B cell (primary cell): ENCODE measurements at regions not wholly inside any gene's neighbourhood (a gene's known extent, or its start where the extent isn't known, plus 50 kb on each side); places are given as distances from the start of the nearest gene placed in this dataset.
"Not testable (repeated sequence)": the region's sequence is repeated elsewhere in the genome, so short reads cannot be mapped to it uniquely, and the experiment has no call there.

Source experiments
- ATAC-seq: fragments of 200-7000 bp; cut with Tn5 transposase; one replicate; pipeline ENCODE4 v1.10.0; 2021; ENCODE audit warnings: low read depth, mild to moderate bottlenecking, moderate number of reproducible peaks, moderate library complexity
- CTCF ChIA-PET: fragments of 350-600 bp; sonication (Branson Sonifier 250); formaldehyde crosslinking; loops from one replicate; lab custom pipeline; 2021; ENCODE audit warnings: antibody characterized with exemption, inconsistent platforms; lab: Charles Lee
- POLR2A ChIA-PET: fragments of 350-600 bp; sonication (Branson Sonifier 250); formaldehyde crosslinking; loops from one replicate; lab custom pipeline; 2021; ENCODE audit warnings: antibody characterized with exemption; lab: Charles Lee
- DNase-seq: peaks from one replicate; pipeline ENCODE4 v3.0.0; 2013
- H2AFZ ChIP-seq: 2 replicates; pipeline ENCODE4 v1.6.1; 2012; ENCODE audit warnings: mild to moderate bottlenecking, low read depth, low read length; ENCODE audit not compliant: insufficient read depth, poor library complexity, severe bottlenecking
- H3K27ac ChIP-seq, 2 donors: 1 replicate in 1 of 2; 2 replicates in 1 of 2; pipeline ENCODE4 v1.5.1; 2012 to 2013; ENCODE audit warnings: low read length in 2 of 2, mild to moderate bottlenecking in 2 of 2, moderate library complexity in 1 of 2
- H3K27me3 ChIP-seq, 4 experiments: fragments of 200-600 bp in 1 of 4; sonication (generic) in 1 of 4; replicated peaks in 1 of 4; 1 replicate in 2 of 4; 2 replicates in 2 of 4; pipeline versions ENCODE4 v1.6.1 to v1.7.0; 2013 to 2016; ENCODE audit warnings: low read length in 3 of 4, mild to moderate bottlenecking in 2 of 4, mixed read lengths in 1 of 4, moderate library complexity in 1 of 4; ENCODE audit not compliant: insufficient read depth in 4 of 4, control insufficient read depth in 3 of 4; ENCODE audit errors: control extremely low read depth in 1 of 4
- H3K36me3 ChIP-seq, 2 experiments: replicated peaks in 1 of 2; 1 replicate in 1 of 2; 2 replicates in 1 of 2; pipeline versions ENCODE4 v1.6.1 to v1.7.1; 2013; ENCODE audit warnings: low read length in 1 of 2; ENCODE audit not compliant: insufficient read depth in 2 of 2, control insufficient read depth in 1 of 2; ENCODE audit errors: control extremely low read depth in 1 of 2, extremely low read depth in 1 of 2
- H3K4me1 ChIP-seq, 2 donors: fragments of 200-600 bp in 1 of 2; sonication (generic) in 1 of 2; 1 replicate in 1 of 2; 2 replicates in 1 of 2; pipeline versions ENCODE4 v1.5.1 to v1.6.1; 2013 to 2017; ENCODE audit warnings: low read length in 2 of 2; ENCODE audit not compliant: control insufficient read depth in 2 of 2, insufficient read depth in 2 of 2
- H3K4me2 ChIP-seq: replicated peaks from 2 replicates; pipeline ENCODE3; 2012; ENCODE audit warnings: mild to moderate bottlenecking, low read depth, low read length; ENCODE audit not compliant: poor library complexity, severe bottlenecking
- H3K4me3 ChIP-seq, 5 experiments: fragments of 200-600 bp in 1 of 5; sonication (generic) in 1 of 5; 1 replicate in 3 of 5; 2 replicates in 2 of 5; pipeline versions ENCODE4 v1.5.1 to v1.7.0; 2011 to 2016; ENCODE audit warnings: low read length in 4 of 5, mild to moderate bottlenecking in 4 of 5, low read depth in 2 of 5, control low read depth in 1 of 5, moderate library complexity in 1 of 5; ENCODE audit not compliant: insufficient read depth in 1 of 5; ENCODE audit errors: control extremely low read depth in 1 of 5, extremely low read depth in 1 of 5
- H3K79me2 ChIP-seq: fragments of 200-600 bp; sonication (generic); one replicate; pipeline ENCODE4 v1.6.0; 2016; ENCODE audit warnings: low read length; ENCODE audit not compliant: control insufficient read depth, insufficient read depth
- H3K9ac ChIP-seq: fragments of 200-600 bp; sonication (generic); 2 replicates; pipeline ENCODE4 v1.6.1; 2017; ENCODE audit warnings: mild to moderate bottlenecking, low read length, moderate library complexity
- H3K9me3 ChIP-seq, 3 donors: one replicate each; pipeline versions ENCODE4 v1.6.1 to v1.7.1; 2013; ENCODE audit warnings: low read length in 2 of 3; ENCODE audit not compliant: control insufficient read depth in 2 of 3, insufficient read depth in 1 of 3; ENCODE audit errors: control extremely low read depth in 1 of 3
- H4K20me1 ChIP-seq: 2 replicates; pipeline ENCODE4 v1.6.0; 2012; ENCODE audit warnings: mild to moderate bottlenecking, low read length; ENCODE audit not compliant: insufficient read depth, control insufficient read depth, poor library complexity, severe bottlenecking
- H3K27ac Mint-ChIP-seq: one replicate; pipeline ENCODE4 v1.8.0; 2021; ENCODE audit warnings: mixed read lengths
- H3K27me3 Mint-ChIP-seq: one replicate; pipeline ENCODE4 v1.8.0; 2021; ENCODE audit warnings: mixed read lengths
- H3K4me1 Mint-ChIP-seq: one replicate; pipeline ENCODE4 v1.8.0; 2021; ENCODE audit warnings: mixed read lengths
- H3K4me3 Mint-ChIP-seq: one replicate; pipeline ENCODE4 v1.8.0; 2021; ENCODE audit warnings: mixed read lengths
- H3K9me3 Mint-ChIP-seq: one replicate; pipeline ENCODE4 v1.8.0; 2022; ENCODE audit warnings: mixed read lengths; ENCODE audit not compliant: insufficient read depth
- CTCF ChIP-seq: fragments of 200-600 bp; IDR thresholded peaks from one replicate; pipeline ENCODE4 v1.8.0; 2022; ENCODE audit warnings: antibody characterized with exemption, mild to moderate bottlenecking
- EZH2 ChIP-seq: IDR thresholded peaks from 2 replicates; pipeline ENCODE4 v1.6.1; 2012; ENCODE audit warnings: borderline replicate concordance, low read depth, mild to moderate bottlenecking, moderate library complexity, low read length; ENCODE audit not compliant: insufficient read depth, poor library complexity, severe bottlenecking
- WGBS: methylation state at CpG from one replicate; pipeline ENCODE4 v1.1.5; 2013; ENCODE audit warnings: missing lambda C conversion rate; ENCODE audit not compliant: insufficient coverage; 5-methylcytosine and 5-hydroxymethylcytosine counted together
- intact Hi-C: fragments of 100-400 bp; cut with micrococcal nuclease; formaldehyde crosslinking; loops from one replicate; pipeline ENCODE4 v1.10.0; 2022

- no peak overlapping the region for H3K27ac Mint-ChIP-seq
- Histone ChIP-seq H3K9me3 (peaks cover 2 to 19% (median 18%) of the 10 kb centered on the region in 3 donors), H3K36me3 (no peaks in the 10 kb centered on the region), H3K27me3 (no peaks in the 10 kb centered on the region), H3K4me2 (no peak overlapping the region), H3K4me1 (no peaks in the 10 kb centered on the region), H3K27ac (no peak overlapping the region), H3K9ac (no peak overlapping the region), H3K79me2 (no peaks in the 10 kb centered on the region), H2AFZ (no peak overlapping the region), H3K4me3 (no peak overlapping the region), H4K20me1 (no peaks in the 10 kb centered on the region)
- H3K4me3 Mint-ChIP-seq, result no peak overlapping the region
- ATAC-seq, result no peak
- H3K9me3 Mint-ChIP-seq, result peaks cover 11% of the 10 kb centered on the region
- WGBS, result 67% methylated on average over 2 of the region's 3 CpGs
- CTCF ChIA-PET, result no interaction called here
- peaks cover 18% of the 10 kb centered on the region for H3K27me3 Mint-ChIP-seq
- POLR2A ChIA-PET, result no interaction called here
- no peaks in the 10 kb centered on the region for H3K4me1 Mint-ChIP-seq
- intact Hi-C loops, result no loop called here
- TF ChIP-seq CTCF (no peak), EZH2 (no peak)
- no peak for DNase-seq
Observed at GRCh38 chr16:26863931-26864330, 202.8 kb upstream of the C16orf82 start.

GRCh38 chr16:26874318-26874717 is 192.4 kb upstream of the C16orf82 start:
- peaks cover 10% of the 10 kb centered on the region for H3K9me3 Mint-ChIP-seq
- H2AFZ ChIP-seq, H3K4me1 ChIP-seq, H3K4me1 Mint-ChIP-seq, DNase-seq, H3K27me3 Mint-ChIP-seq, H3K4me3 Mint-ChIP-seq, H3K79me2 ChIP-seq, H3K9ac ChIP-seq, CTCF ChIA-PET, H3K4me2 ChIP-seq, intact Hi-C loops, H3K27me3 ChIP-seq, POLR2A ChIA-PET, H3K9me3 ChIP-seq, H3K27ac Mint-ChIP-seq, H3K36me3 ChIP-seq, H3K27ac ChIP-seq, ATAC-seq, H3K4me3 ChIP-seq, H4K20me1 ChIP-seq: not testable (repeated sequence)
- WGBS, result 100% methylated on average over 2 of the region's 5 CpGs
